GM12873 (cell line): ENCODE measurements at regions not wholly inside any gene's neighbourhood (a gene's known extent, or its start where the extent isn't known, plus 50 kb on each side); places are given as distances from the start of the nearest gene placed in this dataset.

ENCODE experiments used
- CTCF ChIP-seq: IDR thresholded peaks from 2 replicates; pipeline ENCODE4 v1.5.1; 2012; ENCODE audit warnings: low read depth, mild to moderate bottlenecking, moderate library complexity, low read length, control low read depth; ENCODE audit not compliant: insufficient read depth; ENCODE audit errors: missing control alignments

GRCh38 chr4:130071746-130072145, 975.8 kb downstream of the C4orf33 start:
- no peak for TF ChIP-seq CTCF

- TF ChIP-seq CTCF = no peak
These were observed 977.3 kb downstream of the C4orf33 start for GRCh38 chr4:130073145-130073790.

- no peak for TF ChIP-seq CTCF
These were observed 978.1 kb downstream of the C4orf33 start for GRCh38 chr4:130074096-130074495.

- no peak for TF ChIP-seq CTCF
These were observed 981.3 kb downstream of the C4orf33 start for GRCh38 chr4:130077275-130077674.

- TF ChIP-seq CTCF = no peak
These were observed 985.0 kb downstream of the C4orf33 start for GRCh38 chr4:130080872-130081451.

- no peak for TF ChIP-seq CTCF
These were observed 994.5 kb downstream of the C4orf33 start for GRCh38 chr4:130090427-130090826.

- no peak for TF ChIP-seq CTCF
These were observed 996.4 kb downstream of the C4orf33 start for GRCh38 chr4:130092187-130093015.
